Ishikawa (cell line): ENCODE measurements at regions not wholly inside any gene's neighbourhood (a gene's known extent, or its start where the extent isn't known, plus 50 kb on each side); places are given as distances from the start of the nearest gene placed in this dataset.

ENCODE experiments used
- TCF12 ChIP-seq: IDR thresholded peaks from 2 replicates; pipeline ENCODE4 v1.6.1; 2012; ENCODE audit warnings: low read depth
- TEAD4 ChIP-seq: IDR thresholded peaks from 2 replicates; pipeline ENCODE4 v1.6.1; 2012
- TF ChIP-seq, protein P1 (sequence below): IDR thresholded peaks from 2 replicates; pipeline ENCODE4 v1.6.1; 2012
- TF ChIP-seq, protein P2 (sequence below): IDR thresholded peaks from 2 replicates; pipeline ENCODE4 v1.6.1; 2012; ENCODE audit warnings: low read depth, mild to moderate bottlenecking

GRCh38 chr1:106646816-106647215 lies 409.7 kb upstream of the PRMT6 start:
- TF ChIP-seq TCF12 (no peak), TEAD4 (no peak)
- TF ChIP-seq, protein P1, sequence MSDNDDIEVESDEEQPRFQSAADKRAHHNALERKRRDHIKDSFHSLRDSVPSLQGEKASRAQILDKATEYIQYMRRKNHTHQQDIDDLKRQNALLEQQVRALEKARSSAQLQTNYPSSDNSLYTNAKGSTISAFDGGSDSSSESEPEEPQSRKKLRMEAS = no peak
- TF ChIP-seq, protein P2, sequence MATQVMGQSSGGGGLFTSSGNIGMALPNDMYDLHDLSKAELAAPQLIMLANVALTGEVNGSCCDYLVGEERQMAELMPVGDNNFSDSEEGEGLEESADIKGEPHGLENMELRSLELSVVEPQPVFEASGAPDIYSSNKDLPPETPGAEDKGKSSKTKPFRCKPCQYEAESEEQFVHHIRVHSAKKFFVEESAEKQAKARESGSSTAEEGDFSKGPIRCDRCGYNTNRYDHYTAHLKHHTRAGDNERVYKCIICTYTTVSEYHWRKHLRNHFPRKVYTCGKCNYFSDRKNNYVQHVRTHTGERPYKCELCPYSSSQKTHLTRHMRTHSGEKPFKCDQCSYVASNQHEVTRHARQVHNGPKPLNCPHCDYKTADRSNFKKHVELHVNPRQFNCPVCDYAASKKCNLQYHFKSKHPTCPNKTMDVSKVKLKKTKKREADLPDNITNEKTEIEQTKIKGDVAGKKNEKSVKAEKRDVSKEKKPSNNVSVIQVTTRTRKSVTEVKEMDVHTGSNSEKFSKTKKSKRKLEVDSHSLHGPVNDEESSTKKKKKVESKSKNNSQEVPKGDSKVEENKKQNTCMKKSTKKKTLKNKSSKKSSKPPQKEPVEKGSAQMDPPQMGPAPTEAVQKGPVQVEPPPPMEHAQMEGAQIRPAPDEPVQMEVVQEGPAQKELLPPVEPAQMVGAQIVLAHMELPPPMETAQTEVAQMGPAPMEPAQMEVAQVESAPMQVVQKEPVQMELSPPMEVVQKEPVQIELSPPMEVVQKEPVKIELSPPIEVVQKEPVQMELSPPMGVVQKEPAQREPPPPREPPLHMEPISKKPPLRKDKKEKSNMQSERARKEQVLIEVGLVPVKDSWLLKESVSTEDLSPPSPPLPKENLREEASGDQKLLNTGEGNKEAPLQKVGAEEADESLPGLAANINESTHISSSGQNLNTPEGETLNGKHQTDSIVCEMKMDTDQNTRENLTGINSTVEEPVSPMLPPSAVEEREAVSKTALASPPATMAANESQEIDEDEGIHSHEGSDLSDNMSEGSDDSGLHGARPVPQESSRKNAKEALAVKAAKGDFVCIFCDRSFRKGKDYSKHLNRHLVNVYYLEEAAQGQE = no peak
